GM18517 (cell line): ENCODE measurements at regions not wholly inside any gene's neighbourhood (a gene's known extent, or its start where the extent isn't known, plus 50 kb on each side); places are given as distances from the start of the nearest gene placed in this dataset.
A peak's percentile ranks its signal among the peaks of the same experiment; 100 is the strongest.

Experiments
- ATAC-seq: cut with Tn5 transposase; IDR thresholded peaks from one replicate; pipeline ENCODE4 v1.9.1; 2021; ENCODE audit warnings: mild to moderate bottlenecking, moderate library complexity; ENCODE audit not compliant: unreplicated experiment

GRCh38 chr1:185581961-185582725 is 152.0 kb upstream of the HMCN1 start:
- ATAC-seq, result no peak

- ATAC-seq, result no peak
Observed at GRCh38 chr1:185581020-185581419, 153.2 kb upstream of the HMCN1 start.

GRCh38 chr1:185578293-185578692 is 155.9 kb upstream of the HMCN1 start:
- ATAC-seq, result no peak

GRCh38 chr1:185574139-185574875 is 159.9 kb upstream of the HMCN1 start:
- no peak for ATAC-seq

GRCh38 chr1:185573677-185574076 is 160.5 kb upstream of the HMCN1 start:
- ATAC-seq, result no peak

GRCh38 chr1:185573162-185573561 is 161.0 kb upstream of the HMCN1 start:
- no peak for ATAC-seq

GRCh38 chr1:185570962-185571361 is 163.2 kb upstream of the HMCN1 start:
- no peak for ATAC-seq

GRCh38 chr1:185568155-185569123 is 165.8 kb upstream of the HMCN1 start:
- ATAC-seq, result no peak

GRCh38 chr1:185567440-185567839 is 166.8 kb upstream of the HMCN1 start:
- ATAC-seq, result no peak

- ATAC-seq, result no peak
Observed at GRCh38 chr1:185566995-185567394, 167.2 kb upstream of the HMCN1 start.

- no peak for ATAC-seq
Observed at GRCh38 chr1:185565302-185565701, 168.9 kb upstream of the HMCN1 start.

GRCh38 chr1:185564816-185565215 is 169.4 kb upstream of the HMCN1 start:
- ATAC-seq, result no peak

- ATAC-seq, result no peak
Observed at GRCh38 chr1:185562461-185563359, 171.5 kb upstream of the HMCN1 start.

- ATAC-seq, result no peak
Observed at GRCh38 chr1:185561629-185562028, 172.6 kb upstream of the HMCN1 start.

GRCh38 chr1:185560760-185561159 is 173.4 kb upstream of the HMCN1 start:
- ATAC-seq, result no peak

GRCh38 chr1:185559684-185560331 is 174.4 kb upstream of the HMCN1 start:
- ATAC-seq, result peak; percentile 98

GRCh38 chr1:185559151-185559550 is 175.0 kb upstream of the HMCN1 start:
- no peak for ATAC-seq

GRCh38 chr1:185556561-185556960 is 177.6 kb upstream of the HMCN1 start:
- ATAC-seq, result no peak

- no peak for ATAC-seq
Observed at GRCh38 chr1:185555743-185556142, 178.4 kb upstream of the HMCN1 start.

- no peak for ATAC-seq
Observed at GRCh38 chr1:185551008-185551407, 183.2 kb upstream of the HMCN1 start.
